ENCODE measurements at regions not wholly inside any gene's neighbourhood (a gene's known extent, or its start where the extent isn't known, plus 50 kb on each side); places are given as distances from the start of the nearest gene placed in this dataset.

DNA sequence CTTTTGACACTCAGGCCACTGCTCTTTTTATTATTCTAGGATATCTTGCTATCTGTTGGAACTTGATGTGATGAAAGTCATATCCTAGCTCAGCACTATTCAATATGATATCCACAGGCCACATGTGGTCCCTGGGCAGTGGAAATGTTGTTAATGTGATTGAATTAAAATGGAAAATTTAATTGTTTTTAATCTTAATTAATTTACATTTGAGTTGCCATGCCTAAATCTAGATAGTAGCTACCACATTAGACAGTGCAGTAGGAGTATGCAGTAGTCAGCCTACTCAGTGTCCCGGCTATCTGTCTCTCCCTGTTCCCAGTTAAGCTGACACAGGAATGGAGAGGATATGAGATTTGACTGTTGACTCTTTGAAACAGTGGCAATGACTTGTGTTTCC, 460.2 kb downstream of the GBE1 start:
- ChIA-PET CTCF (interaction anchor here (0.6 kb wide), 1 partner anchor 20 kb away, joined by 8 read pairs; no protein-coding TSS in a partner anchor), POLR2A (no interaction called here)
- Histone ChIP-seq H3K9me3 (ENCODE audit: control insufficient read depth, insufficient read depth, low read depth, low read length) (no peaks in the 10 kb centered on the region), H3K4me3 (ENCODE audit: low read depth in 2 of 2, low read length in 2 of 2) (no peak overlapping the region), H3K4me1 (ENCODE audit: control insufficient read depth, insufficient read depth, low read length) (no peaks in the 10 kb centered on the region), H3K27ac (ENCODE audit: low read length) (no peak overlapping the region), H3K36me3 (ENCODE audit: control insufficient read depth, insufficient read depth, low read length) (no peaks in the 10 kb centered on the region), H3K27me3 (ENCODE audit: control insufficient read depth, insufficient read depth, low read length) (no peaks in the 10 kb centered on the region)
- no peak for DNase-seq (ENCODE audit: low read depth, low spot score)
- no peak for TF ChIP-seq TCF7L2 (IDR thresholded peaks at IDR 0.05; ENCODE audit: low read depth, low read length)
- TF ChIP-seq SIN3A (IDR thresholded peaks at IDR 0.05; ENCODE audit: borderline replicate concordance, insufficient read depth, low read depth, low read length) = no peak
- TF ChIP-seq, protein P1, sequence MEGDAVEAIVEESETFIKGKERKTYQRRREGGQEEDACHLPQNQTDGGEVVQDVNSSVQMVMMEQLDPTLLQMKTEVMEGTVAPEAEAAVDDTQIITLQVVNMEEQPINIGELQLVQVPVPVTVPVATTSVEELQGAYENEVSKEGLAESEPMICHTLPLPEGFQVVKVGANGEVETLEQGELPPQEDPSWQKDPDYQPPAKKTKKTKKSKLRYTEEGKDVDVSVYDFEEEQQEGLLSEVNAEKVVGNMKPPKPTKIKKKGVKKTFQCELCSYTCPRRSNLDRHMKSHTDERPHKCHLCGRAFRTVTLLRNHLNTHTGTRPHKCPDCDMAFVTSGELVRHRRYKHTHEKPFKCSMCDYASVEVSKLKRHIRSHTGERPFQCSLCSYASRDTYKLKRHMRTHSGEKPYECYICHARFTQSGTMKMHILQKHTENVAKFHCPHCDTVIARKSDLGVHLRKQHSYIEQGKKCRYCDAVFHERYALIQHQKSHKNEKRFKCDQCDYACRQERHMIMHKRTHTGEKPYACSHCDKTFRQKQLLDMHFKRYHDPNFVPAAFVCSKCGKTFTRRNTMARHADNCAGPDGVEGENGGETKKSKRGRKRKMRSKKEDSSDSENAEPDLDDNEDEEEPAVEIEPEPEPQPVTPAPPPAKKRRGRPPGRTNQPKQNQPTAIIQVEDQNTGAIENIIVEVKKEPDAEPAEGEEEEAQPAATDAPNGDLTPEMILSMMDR (IDR thresholded peaks at IDR 0.05) = no peak
- no peak for TF ChIP-seq POLR2AphosphoS5 (IDR thresholded peaks at IDR 0.05; ENCODE audit: low read depth, low read length)
- TF ChIP-seq, protein P2, sequence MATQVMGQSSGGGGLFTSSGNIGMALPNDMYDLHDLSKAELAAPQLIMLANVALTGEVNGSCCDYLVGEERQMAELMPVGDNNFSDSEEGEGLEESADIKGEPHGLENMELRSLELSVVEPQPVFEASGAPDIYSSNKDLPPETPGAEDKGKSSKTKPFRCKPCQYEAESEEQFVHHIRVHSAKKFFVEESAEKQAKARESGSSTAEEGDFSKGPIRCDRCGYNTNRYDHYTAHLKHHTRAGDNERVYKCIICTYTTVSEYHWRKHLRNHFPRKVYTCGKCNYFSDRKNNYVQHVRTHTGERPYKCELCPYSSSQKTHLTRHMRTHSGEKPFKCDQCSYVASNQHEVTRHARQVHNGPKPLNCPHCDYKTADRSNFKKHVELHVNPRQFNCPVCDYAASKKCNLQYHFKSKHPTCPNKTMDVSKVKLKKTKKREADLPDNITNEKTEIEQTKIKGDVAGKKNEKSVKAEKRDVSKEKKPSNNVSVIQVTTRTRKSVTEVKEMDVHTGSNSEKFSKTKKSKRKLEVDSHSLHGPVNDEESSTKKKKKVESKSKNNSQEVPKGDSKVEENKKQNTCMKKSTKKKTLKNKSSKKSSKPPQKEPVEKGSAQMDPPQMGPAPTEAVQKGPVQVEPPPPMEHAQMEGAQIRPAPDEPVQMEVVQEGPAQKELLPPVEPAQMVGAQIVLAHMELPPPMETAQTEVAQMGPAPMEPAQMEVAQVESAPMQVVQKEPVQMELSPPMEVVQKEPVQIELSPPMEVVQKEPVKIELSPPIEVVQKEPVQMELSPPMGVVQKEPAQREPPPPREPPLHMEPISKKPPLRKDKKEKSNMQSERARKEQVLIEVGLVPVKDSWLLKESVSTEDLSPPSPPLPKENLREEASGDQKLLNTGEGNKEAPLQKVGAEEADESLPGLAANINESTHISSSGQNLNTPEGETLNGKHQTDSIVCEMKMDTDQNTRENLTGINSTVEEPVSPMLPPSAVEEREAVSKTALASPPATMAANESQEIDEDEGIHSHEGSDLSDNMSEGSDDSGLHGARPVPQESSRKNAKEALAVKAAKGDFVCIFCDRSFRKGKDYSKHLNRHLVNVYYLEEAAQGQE (IDR thresholded peaks at IDR 0.05; ENCODE audit: insufficient read depth in 1 of 2, low read depth in 2 of 2, low read length in 1 of 2) = no peak
- intact Hi-C loops (cut with micrococcal nuclease; ENCODE audit: unreplicated experiment) = no loop called here
- no peak for ATAC-seq
- in situ Hi-C loops (cut with HindIII; ENCODE audit: low pct_unique_long_range_greater_than_20kb, low sequenced_read_pairs) = no loop called here
- no TSS peak for BruUV-seq (replicated peaks)

DNA sequence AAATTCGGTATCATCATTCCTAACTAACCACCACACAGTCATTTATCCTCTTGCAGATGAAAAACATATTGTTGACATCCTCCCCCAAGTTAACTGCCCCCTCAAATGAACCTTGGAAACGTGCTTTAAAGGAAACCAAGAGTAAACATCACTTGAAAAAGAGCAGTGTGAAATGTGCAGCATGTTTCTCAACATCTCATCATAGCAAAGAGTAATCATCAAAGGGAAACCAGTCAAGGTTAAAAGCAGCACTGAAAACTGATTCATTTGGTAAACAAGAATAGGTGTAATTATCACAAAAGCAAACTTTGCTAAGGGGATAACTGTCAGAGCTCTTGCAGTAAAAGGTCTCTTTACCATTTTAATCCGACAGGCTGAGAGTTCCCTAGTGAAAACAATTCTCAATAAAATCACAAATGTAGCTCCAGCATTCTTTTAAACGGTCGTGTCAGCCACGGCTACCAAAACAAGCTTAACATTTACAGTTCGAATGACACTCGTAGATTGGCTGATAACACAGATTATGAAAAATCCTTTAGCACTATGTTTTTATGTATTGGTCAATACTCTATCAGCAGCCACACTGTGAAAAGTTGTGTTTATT, 461.0 kb downstream of the GBE1 start:
- intact Hi-C loops (cut with micrococcal nuclease; ENCODE audit: unreplicated experiment) = no loop called here
- H3K36me3 ChIP-seq (ENCODE audit: control insufficient read depth, insufficient read depth, low read length) = no peaks in the 10 kb centered on the region

More for the DNA sequence above, 461.0 kb downstream of the GBE1 start:
- Histone ChIP-seq H3K27ac (ENCODE audit: low read length) (no peak overlapping the region), H3K9me3 (ENCODE audit: control insufficient read depth, insufficient read depth, low read depth, low read length) (no peaks in the 10 kb centered on the region), H3K4me1 (ENCODE audit: control insufficient read depth, insufficient read depth, low read length) (no peaks in the 10 kb centered on the region), H3K27me3 (ENCODE audit: control insufficient read depth, insufficient read depth, low read length) (no peaks in the 10 kb centered on the region), H3K4me3 (ENCODE audit: low read depth in 2 of 2, low read length in 2 of 2) (no peak overlapping the region)
- ChIA-PET CTCF (no interaction called here), POLR2A (no interaction called here)
- no TSS peak for BruUV-seq (replicated peaks)
- in situ Hi-C loops (cut with HindIII; ENCODE audit: low pct_unique_long_range_greater_than_20kb, low sequenced_read_pairs) = no loop called here
- TF ChIP-seq SIN3A (IDR thresholded peaks at IDR 0.05; ENCODE audit: borderline replicate concordance, insufficient read depth, low read depth, low read length) (no peak), POLR2AphosphoS5 (IDR thresholded peaks at IDR 0.05; ENCODE audit: low read depth, low read length) (no peak), TCF7L2 (IDR thresholded peaks at IDR 0.05; ENCODE audit: low read depth, low read length) (no peak)
- TF ChIP-seq, protein P2 (IDR thresholded peaks at IDR 0.05; ENCODE audit: insufficient read depth in 1 of 2, low read depth in 2 of 2, low read length in 1 of 2) = no peak
- TF ChIP-seq, protein P1 (IDR thresholded peaks at IDR 0.05) = no peak
- ATAC-seq = no peak
- DNase-seq (ENCODE audit: low read depth, low spot score) = no peak

Measured in Panc1 (cell line).